PC-9 (cell line): ENCODE measurements at regions not wholly inside any gene's neighbourhood (a gene's known extent, or its start where the extent isn't known, plus 50 kb on each side); places are given as distances from the start of the nearest gene placed in this dataset.
"Not testable (repeated sequence)": the region's sequence is repeated elsewhere in the genome, so short reads cannot be mapped to it uniquely, and the experiment has no call there.

Experiments used
- BruUV-seq: library from RNA; stranded (reverse); fragments of 400-500 nt; replicated peaks from 2 replicates; lab custom pipeline; 2021; lab: Mats Ljungman, UMichigan
- CTCF ChIA-PET: fragments of 300-600 bp; sonication (Branson Sonifier 250); formaldehyde crosslinking; loops from one replicate; lab custom pipeline; 2022; ENCODE audit warnings: antibody characterized with exemption; lab: Charles Lee
- POLR2A ChIA-PET: fragments of 300-600 bp; sonication (Branson Sonifier 250); formaldehyde crosslinking; loops from one replicate; lab custom pipeline; 2022; ENCODE audit warnings: antibody characterized with exemption; ENCODE audit not compliant: unreplicated experiment; lab: Charles Lee
- DNase-seq, 2 experiments: peaks; one replicate each; pipeline versions ENCODE4 v3.0.0 to v3.0.0-alpha.2; 2015 to 2022; ENCODE audit warnings: mixed read lengths in 1 of 2
- H2AFZ ChIP-seq: fragments of 200-600 bp; sonication (generic); 2 replicates; pipeline ENCODE4 v1.8.1; 2017; ENCODE audit warnings: antibody characterized with exemption
- H3F3A ChIP-seq: fragments of 200-600 bp; sonication (generic); 2 replicates; pipeline ENCODE4 v1.8.1; 2017; ENCODE audit warnings: antibody characterized with exemption, mild to moderate bottlenecking, low read depth; ENCODE audit not compliant: insufficient read depth
- H3K27ac ChIP-seq: fragments of 200-600 bp; sonication (generic); 2 replicates; pipeline ENCODE4 v1.6.1; 2016; ENCODE audit warnings: mixed run types
- H3K27me3 ChIP-seq: fragments of 200-600 bp; sonication (generic); 2 replicates; pipeline ENCODE4 v1.6.1; 2016; ENCODE audit warnings: low read depth, mixed run types; ENCODE audit not compliant: insufficient read depth
- H3K36me3 ChIP-seq: fragments of 200-600 bp; sonication (generic); 2 replicates; pipeline ENCODE4 v1.6.1; 2016; ENCODE audit warnings: low read depth, mixed run types
- H3K4me1 ChIP-seq: fragments of 200-600 bp; sonication (generic); replicated peaks from 2 replicates; pipeline ENCODE4 v1.6.1; 2016; ENCODE audit warnings: mixed run types; ENCODE audit not compliant: insufficient read depth
- H3K4me2 ChIP-seq: fragments of 200-600 bp; sonication (generic); 2 replicates; pipeline ENCODE4 v1.6.1; 2017; ENCODE audit warnings: mixed run types
- H3K4me3 ChIP-seq: fragments of 200-600 bp; sonication (generic); 2 replicates; pipeline ENCODE4 v1.6.1; 2016; ENCODE audit warnings: mixed run types
- H3K79me2 ChIP-seq: fragments of 200-600 bp; sonication (generic); 2 replicates; pipeline ENCODE4 v1.6.1; 2017; ENCODE audit warnings: low read depth, mixed run types
- H3K9me2 ChIP-seq: fragments of 200-600 bp; sonication (generic); 2 replicates; pipeline ENCODE4 v1.8.1; 2017; ENCODE audit warnings: mild to moderate bottlenecking; ENCODE audit not compliant: insufficient read depth
- H3K9me3 ChIP-seq: fragments of 200-600 bp; sonication (generic); 2 replicates; pipeline ENCODE4 v1.8.1; 2016; ENCODE audit warnings: low read depth; ENCODE audit not compliant: insufficient read depth
- H4K20me1 ChIP-seq: fragments of 200-600 bp; sonication (generic); 2 replicates; pipeline ENCODE4 v1.8.1; 2017; ENCODE audit not compliant: insufficient read depth
- EZH2 ChIP-seq: fragments of 200-600 bp; sonication (generic); IDR thresholded peaks from 2 replicates; pipeline ENCODE4 v1.8.0; 2017; ENCODE audit warnings: antibody characterized with exemption, low read depth
- intact Hi-C: fragments of 100-400 bp; cut with micrococcal nuclease; formaldehyde crosslinking; loops from one replicate; pipeline ENCODE4 v1.10.0; 2022; ENCODE audit not compliant: unreplicated experiment
- TF ChIP-seq, protein P1 (sequence below): fragments of 200-600 bp; sonication (generic); conservative IDR thresholded peaks from 2 replicates; pipeline ENCODE4 v1.6.1; 2017; ENCODE audit warnings: mixed run types, antibody characterized with exemption, mild to moderate bottlenecking, moderate library complexity

GRCh38 chr6:121627761-121628160, 192.3 kb downstream of the GJA1 start:
- H2AFZ ChIP-seq = no peak overlapping the region
- H3K27me3 ChIP-seq = no peaks in the 10 kb centered on the region
- DNase-seq = no peak
- H3F3A ChIP-seq = no peaks in the 10 kb centered on the region
- H3K4me2 ChIP-seq = no peak overlapping the region
- H3K9me3 ChIP-seq = peaks cover 17% of the 10 kb centered on the region; the same call in 1 of the 2 replicates
- H3K36me3 ChIP-seq = no peaks in the 10 kb centered on the region
- H3K27ac ChIP-seq = no peak overlapping the region
- intact Hi-C loops = no loop called here
- no peak overlapping the region for H3K4me3 ChIP-seq
- CTCF ChIA-PET = no interaction called here
- H4K20me1 ChIP-seq = no peaks in the 10 kb centered on the region
- 0 out of 2 replicates have a peak, but pooled peaks cover 8% of the 10 kb centered on the region for H3K4me1 ChIP-seq
- no TSS peak for BruUV-seq
- H3K9me2 ChIP-seq = no peaks in the 10 kb centered on the region
- TF ChIP-seq, protein P1, sequence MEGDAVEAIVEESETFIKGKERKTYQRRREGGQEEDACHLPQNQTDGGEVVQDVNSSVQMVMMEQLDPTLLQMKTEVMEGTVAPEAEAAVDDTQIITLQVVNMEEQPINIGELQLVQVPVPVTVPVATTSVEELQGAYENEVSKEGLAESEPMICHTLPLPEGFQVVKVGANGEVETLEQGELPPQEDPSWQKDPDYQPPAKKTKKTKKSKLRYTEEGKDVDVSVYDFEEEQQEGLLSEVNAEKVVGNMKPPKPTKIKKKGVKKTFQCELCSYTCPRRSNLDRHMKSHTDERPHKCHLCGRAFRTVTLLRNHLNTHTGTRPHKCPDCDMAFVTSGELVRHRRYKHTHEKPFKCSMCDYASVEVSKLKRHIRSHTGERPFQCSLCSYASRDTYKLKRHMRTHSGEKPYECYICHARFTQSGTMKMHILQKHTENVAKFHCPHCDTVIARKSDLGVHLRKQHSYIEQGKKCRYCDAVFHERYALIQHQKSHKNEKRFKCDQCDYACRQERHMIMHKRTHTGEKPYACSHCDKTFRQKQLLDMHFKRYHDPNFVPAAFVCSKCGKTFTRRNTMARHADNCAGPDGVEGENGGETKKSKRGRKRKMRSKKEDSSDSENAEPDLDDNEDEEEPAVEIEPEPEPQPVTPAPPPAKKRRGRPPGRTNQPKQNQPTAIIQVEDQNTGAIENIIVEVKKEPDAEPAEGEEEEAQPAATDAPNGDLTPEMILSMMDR = no peak
- no peak for TF ChIP-seq EZH2
- POLR2A ChIA-PET = no interaction called here
- no peaks in the 10 kb centered on the region for H3K79me2 ChIP-seq

GRCh38 chr6:121630716-121631115, 195.3 kb downstream of the GJA1 start:
- no peaks in the 10 kb centered on the region for H3K79me2 ChIP-seq
- H3K4me1 ChIP-seq = 0 out of 2 replicates have a peak, but pooled peaks cover 8% of the 10 kb centered on the region
- H3K27me3 ChIP-seq = no peaks in the 10 kb centered on the region
- DNase-seq = no peak
- H3K9me3 ChIP-seq = peaks cover 26% of the 10 kb centered on the region; the same call in 1 of the 2 replicates
- no peaks in the 10 kb centered on the region for H4K20me1 ChIP-seq
- ChIA-PET POLR2A (no interaction called here), CTCF (no interaction called here)
- H3K27ac ChIP-seq = no peak overlapping the region
- H3K4me3 ChIP-seq = no peak overlapping the region
- H3K36me3 ChIP-seq = no peaks in the 10 kb centered on the region
- no peaks in the 10 kb centered on the region for H3F3A ChIP-seq
- H3K9me2 ChIP-seq = no peaks in the 10 kb centered on the region
- intact Hi-C loops = no loop called here
- TF ChIP-seq, protein P1 = no peak
- no peak for TF ChIP-seq EZH2
- no peak overlapping the region; the same call in 1 of the 2 replicates for H2AFZ ChIP-seq
- no TSS peak for BruUV-seq
- no peak overlapping the region for H3K4me2 ChIP-seq

DNA sequence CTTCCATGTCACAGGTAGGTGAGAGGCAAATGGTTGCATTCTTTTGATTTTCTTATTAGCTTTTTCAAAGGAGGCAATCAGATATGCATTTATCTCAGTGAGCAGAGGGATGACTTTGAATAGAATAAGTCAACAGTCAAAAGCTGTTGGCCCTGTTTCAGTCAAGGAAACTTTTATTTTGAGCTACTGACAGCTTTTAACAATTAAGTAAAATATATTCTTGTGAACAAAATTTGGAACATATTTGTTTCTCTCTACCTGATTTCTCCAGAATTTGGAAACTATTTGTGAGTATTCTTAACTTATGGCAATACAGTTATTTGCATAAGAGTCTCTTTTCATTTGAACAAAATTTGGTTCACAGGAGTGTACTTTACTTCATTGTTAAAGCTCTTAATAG, 196.3 kb downstream of the GJA1 start:
- BruUV-seq, H3K4me2 ChIP-seq, intact Hi-C loops, CTCF ChIA-PET, DNase-seq, H3K4me1 ChIP-seq, POLR2A ChIA-PET, H3K9me2 ChIP-seq, H3F3A ChIP-seq, H3K27ac ChIP-seq, H2AFZ ChIP-seq, H3K36me3 ChIP-seq, H3K79me2 ChIP-seq, H3K4me3 ChIP-seq, H4K20me1 ChIP-seq, H3K27me3 ChIP-seq: not testable (repeated sequence)
- H3K9me3 ChIP-seq = peaks cover 31% of the 10 kb centered on the region; the same call in 1 of the 2 replicates

DNA sequence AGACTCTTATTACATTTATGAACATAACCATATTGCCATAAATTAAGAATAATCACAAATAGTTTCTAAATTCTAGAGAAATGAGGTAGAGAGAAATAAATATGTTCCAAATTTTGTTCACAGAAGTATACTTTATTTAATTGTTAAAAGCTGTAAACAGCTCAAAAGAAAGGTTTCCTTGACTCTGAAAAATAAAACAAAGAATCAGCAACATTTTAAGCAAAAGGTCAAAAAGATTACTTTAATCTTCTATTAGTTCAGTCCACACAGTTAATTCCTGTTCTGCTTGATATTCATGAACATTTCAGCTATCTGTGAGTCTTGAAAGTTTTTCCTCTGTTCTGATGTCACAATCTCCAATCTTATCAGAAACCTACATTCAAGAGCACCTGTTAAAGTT, 197.9 kb downstream of the GJA1 start:
- no peak overlapping the region for H3K4me3 ChIP-seq
- POLR2A ChIA-PET = no interaction called here
- no peak overlapping the region for H2AFZ ChIP-seq

GRCh38 chr6:121634586-121634985, 199.1 kb downstream of the GJA1 start:
- H2AFZ ChIP-seq, H3K36me3 ChIP-seq, BruUV-seq, H3K4me1 ChIP-seq, H3K9me2 ChIP-seq, CTCF ChIA-PET, H3K4me2 ChIP-seq, H3K27me3 ChIP-seq, H3K79me2 ChIP-seq, DNase-seq, H4K20me1 ChIP-seq, intact Hi-C loops, H3K27ac ChIP-seq, H3F3A ChIP-seq, H3K4me3 ChIP-seq, POLR2A ChIA-PET: not testable (repeated sequence)
- peaks cover 31% of the 10 kb centered on the region; the same call in 1 of the 2 replicates for H3K9me3 ChIP-seq

More for the DNA sequence above, 197.9 kb downstream of the GJA1 start:
- DNase-seq = no peak
- H3K27ac ChIP-seq = no peak overlapping the region
- no peak overlapping the region for H3K4me2 ChIP-seq
- H3K27me3 ChIP-seq = no peaks in the 10 kb centered on the region
- no peaks in the 10 kb centered on the region for H3K36me3 ChIP-seq
- peaks cover 31% of the 10 kb centered on the region; the same call in 1 of the 2 replicates for H3K9me3 ChIP-seq
- intact Hi-C loops = no loop called here
- no peaks in the 10 kb centered on the region for H3K4me1 ChIP-seq
- CTCF ChIA-PET = no interaction called here
- H3K79me2 ChIP-seq = no peaks in the 10 kb centered on the region
- H3F3A ChIP-seq = no peaks in the 10 kb centered on the region
- BruUV-seq = no TSS peak
- H4K20me1 ChIP-seq = no peaks in the 10 kb centered on the region
- H3K9me2 ChIP-seq = no peaks in the 10 kb centered on the region
- TF ChIP-seq, protein P1 = no peak
- no peak for TF ChIP-seq EZH2
